ENCODE measurements at regions not wholly inside any gene's neighbourhood (a gene's known extent, or its start where the extent isn't known, plus 50 kb on each side); places are given as distances from the start of the nearest gene placed in this dataset.

DNA sequence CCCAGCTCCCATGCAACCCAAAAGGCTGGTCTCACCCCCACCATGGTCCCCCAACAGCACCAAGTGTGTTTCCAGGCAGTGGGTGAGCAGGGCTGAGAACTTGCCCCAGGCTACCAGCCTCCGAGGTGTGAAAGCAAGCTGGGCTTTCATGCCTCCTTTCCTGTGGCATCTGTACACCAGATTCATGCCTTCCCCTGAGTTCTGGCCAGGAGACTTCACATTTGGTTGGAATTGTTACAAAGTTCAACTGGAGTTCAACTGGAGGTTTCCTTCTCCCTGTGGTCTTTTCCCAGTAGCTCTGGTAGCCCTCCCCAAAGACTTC is 77.6 kb upstream of the RAB40AL start:
- intact Hi-C loops (cut with DNase I) = no loop called here
- WGBS, 2 donors = 94 to 100% methylated on average over 1 of the region's 1 CpG
- no peaks in the 10 kb centered on the region for H3K9me3 ChIP-seq

DNA sequence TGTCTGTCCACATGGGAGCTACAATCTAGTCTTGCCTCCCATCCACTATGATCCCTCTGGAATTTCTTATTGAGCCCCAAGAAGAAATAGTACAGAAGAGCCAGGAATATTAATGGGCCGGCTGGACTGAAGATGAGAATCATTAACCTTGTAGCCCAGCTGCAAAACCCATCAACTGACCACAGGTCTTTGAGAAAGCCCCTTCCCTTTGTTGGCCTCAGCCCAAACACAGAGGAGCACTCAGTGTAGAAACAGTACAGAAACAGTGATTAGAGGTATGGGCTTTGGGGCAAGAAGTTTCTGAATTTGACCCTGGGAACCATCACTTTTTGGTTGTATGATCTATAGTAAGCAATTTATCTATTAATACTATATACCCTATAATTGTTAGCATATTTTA is 76.8 kb upstream of the RAB40AL start:
- TF ChIP-seq, protein P1, sequence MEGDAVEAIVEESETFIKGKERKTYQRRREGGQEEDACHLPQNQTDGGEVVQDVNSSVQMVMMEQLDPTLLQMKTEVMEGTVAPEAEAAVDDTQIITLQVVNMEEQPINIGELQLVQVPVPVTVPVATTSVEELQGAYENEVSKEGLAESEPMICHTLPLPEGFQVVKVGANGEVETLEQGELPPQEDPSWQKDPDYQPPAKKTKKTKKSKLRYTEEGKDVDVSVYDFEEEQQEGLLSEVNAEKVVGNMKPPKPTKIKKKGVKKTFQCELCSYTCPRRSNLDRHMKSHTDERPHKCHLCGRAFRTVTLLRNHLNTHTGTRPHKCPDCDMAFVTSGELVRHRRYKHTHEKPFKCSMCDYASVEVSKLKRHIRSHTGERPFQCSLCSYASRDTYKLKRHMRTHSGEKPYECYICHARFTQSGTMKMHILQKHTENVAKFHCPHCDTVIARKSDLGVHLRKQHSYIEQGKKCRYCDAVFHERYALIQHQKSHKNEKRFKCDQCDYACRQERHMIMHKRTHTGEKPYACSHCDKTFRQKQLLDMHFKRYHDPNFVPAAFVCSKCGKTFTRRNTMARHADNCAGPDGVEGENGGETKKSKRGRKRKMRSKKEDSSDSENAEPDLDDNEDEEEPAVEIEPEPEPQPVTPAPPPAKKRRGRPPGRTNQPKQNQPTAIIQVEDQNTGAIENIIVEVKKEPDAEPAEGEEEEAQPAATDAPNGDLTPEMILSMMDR (IDR thresholded peaks at IDR 0.05) = no peak
- DNase-seq = no peak
- Histone ChIP-seq H3K27me3 (no peaks in the 10 kb centered on the region), H3K27ac (no peak overlapping the region), H3K4me3 (no peak overlapping the region), H3K9me3 (no peaks in the 10 kb centered on the region), H3K36me3 (no peaks in the 10 kb centered on the region), H3K4me1 (no peaks in the 10 kb centered on the region)
- intact Hi-C loops (cut with DNase I) = no loop called here
- 91 to 96% methylated on average over 1 of the region's 1 CpG for WGBS, 2 donors

More for the DNA sequence above, 77.6 kb upstream of the RAB40AL start:
- DNase-seq = no peak
- Histone ChIP-seq H3K4me1 (no peaks in the 10 kb centered on the region), H3K4me3 (no peak overlapping the region), H3K36me3 (no peaks in the 10 kb centered on the region), H3K27ac (no peak overlapping the region), H3K27me3 (no peaks in the 10 kb centered on the region)
- TF ChIP-seq POLR2A (IDR thresholded peaks at IDR 0.05) = no peak
- no peak for TF ChIP-seq EP300 (IDR thresholded peaks at IDR 0.05)
- TF ChIP-seq, protein P1 (IDR thresholded peaks at IDR 0.05) = no peak
- no peak for TF ChIP-seq POLR2AphosphoS5 (IDR thresholded peaks at IDR 0.05)

DNA sequence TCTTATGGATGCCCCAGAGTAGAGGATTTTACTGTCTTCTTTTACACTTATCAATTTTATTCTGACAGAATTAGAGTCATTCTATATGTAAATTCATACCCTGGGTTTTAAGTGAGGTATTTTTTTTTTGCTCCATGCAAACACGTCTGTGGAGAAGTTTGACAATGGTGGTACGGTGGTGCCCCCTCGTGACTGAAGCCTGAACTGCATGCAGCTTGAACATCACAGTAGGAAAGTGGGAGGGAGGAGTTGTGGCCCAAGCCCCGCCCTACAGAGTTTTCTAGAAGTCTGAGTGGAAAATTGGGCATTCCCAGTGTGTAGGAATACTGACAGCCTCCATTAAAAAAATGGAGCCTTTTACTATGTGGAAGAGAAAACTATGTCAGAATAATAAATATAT is 73.3 kb upstream of the RAB40AL start:
- Histone ChIP-seq H3K36me3 (no peaks in the 10 kb centered on the region), H3K27ac (no peak overlapping the region), H3K9me3 (no peaks in the 10 kb centered on the region), H3K4me1 (no peaks in the 10 kb centered on the region), H3K27me3 (no peaks in the 10 kb centered on the region), H3K4me3 (no peak overlapping the region)
- peak; percentile 88 for DNase-seq
- intact Hi-C loops (cut with DNase I) = no loop called here
- TF ChIP-seq POLR2AphosphoS5 (IDR thresholded peaks at IDR 0.05) = no peak
- no peak for TF ChIP-seq POLR2A (IDR thresholded peaks at IDR 0.05)
- TF ChIP-seq, protein P1 (IDR thresholded peaks at IDR 0.05) = peak; percentile 39 to 71 (median 52)
- 0 to 3% methylated on average over 4 of the region's 4 CpGs for WGBS, 2 donors

DNA sequence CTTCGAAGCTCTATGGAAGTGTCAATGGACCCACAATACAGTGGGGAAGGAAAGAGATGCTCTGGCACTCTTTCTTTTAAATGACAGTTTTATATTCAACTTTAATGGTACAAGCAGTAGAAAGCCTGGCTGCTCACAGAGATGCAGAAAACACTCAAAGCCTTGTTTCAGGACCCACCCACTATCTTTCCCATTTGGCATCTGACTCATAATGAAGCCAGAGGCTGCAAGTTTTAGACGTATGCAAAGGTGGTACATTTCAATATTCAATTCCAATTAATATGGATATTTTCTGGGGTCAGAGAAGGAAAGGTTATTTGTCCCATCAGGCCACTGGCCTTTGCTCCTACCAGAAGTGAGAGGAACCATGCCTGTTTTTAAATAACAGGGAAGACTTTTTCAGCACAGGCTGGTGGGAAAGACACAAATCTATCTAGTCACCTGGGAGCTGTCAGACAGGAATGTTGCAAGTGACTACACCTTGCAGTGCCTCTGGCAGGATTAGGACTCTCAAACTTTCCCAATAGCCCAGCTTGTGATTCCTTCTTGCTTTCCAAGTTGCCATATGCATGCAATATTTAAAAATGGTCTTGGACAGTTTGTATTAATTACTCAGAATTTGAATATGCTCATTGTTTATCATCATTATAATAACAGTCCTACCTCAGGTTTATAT is 70.0 kb upstream of the RAB40AL start:
- no peak for DNase-seq
- H3K27ac ChIP-seq = no peak overlapping the region
- TF ChIP-seq, protein P1 (IDR thresholded peaks at IDR 0.05) = no peak
- TF ChIP-seq POLR2A (IDR thresholded peaks at IDR 0.05) (no peak), EP300 (IDR thresholded peaks at IDR 0.05) (no peak), POLR2AphosphoS5 (IDR thresholded peaks at IDR 0.05) (no peak)
- no peaks in the 10 kb centered on the region for H3K4me1 ChIP-seq
- H3K27me3 ChIP-seq = no peaks in the 10 kb centered on the region
- no peaks in the 10 kb centered on the region for H3K9me3 ChIP-seq
- 86 to 88% methylated on average over 2 of the region's 2 CpGs for WGBS, 2 donors
- H3K4me3 ChIP-seq = no peak overlapping the region
- intact Hi-C loops (cut with DNase I) = no loop called here
- no peaks in the 10 kb centered on the region for H3K36me3 ChIP-seq

DNA sequence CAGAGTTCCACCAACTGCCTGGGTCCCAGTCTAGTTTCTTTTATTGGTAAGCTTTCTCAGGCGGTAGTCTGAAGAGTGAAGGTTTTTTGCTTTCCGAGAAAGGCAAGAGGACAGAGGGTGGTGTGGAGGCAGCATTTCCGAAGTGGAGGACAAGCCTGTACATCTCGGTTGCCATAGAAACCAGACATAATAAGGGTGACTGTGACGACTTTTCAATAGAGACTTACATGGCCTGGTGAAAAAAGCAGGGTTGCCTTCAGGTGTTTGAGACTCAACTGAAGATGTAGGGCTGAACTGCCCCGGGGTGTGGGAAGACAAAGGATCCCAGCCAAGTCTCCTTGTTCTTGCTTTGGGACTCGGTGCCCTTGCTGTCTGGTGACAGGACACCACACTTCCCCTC is 53.6 kb upstream of the RAB40AL start:
- 89% methylated on average over 7 of the region's 7 CpGs for WGBS, 2 donors
- H3K36me3 ChIP-seq = peaks cover 0 to 4% (median 0%) of the 10 kb centered on the region in 4 donors
- no peak for DNase-seq
- no peak overlapping the region for H3K27ac ChIP-seq
- intact Hi-C loops (cut with DNase I) = no loop called here
- no peaks in the 10 kb centered on the region for H3K4me1 ChIP-seq
- H3K4me3 ChIP-seq = no peak overlapping the region
- TF ChIP-seq POLR2AphosphoS5 (IDR thresholded peaks at IDR 0.05) (no peak), EP300 (IDR thresholded peaks at IDR 0.05) (no peak), POLR2A (IDR thresholded peaks at IDR 0.05) (no peak)
- TF ChIP-seq, protein P1 (IDR thresholded peaks at IDR 0.05) = no peak
- no peaks in the 10 kb centered on the region for H3K9me3 ChIP-seq
- H3K27me3 ChIP-seq = no peaks in the 10 kb centered on the region
